Lung (tissue), 11 donors: ENCODE measurements at regions not wholly inside any gene's neighbourhood (a gene's known extent, or its start where the extent isn't known, plus 50 kb on each side); places are given as distances from the start of the nearest gene placed in this dataset.

ENCODE experiments used
- ATAC-seq: fragments of 200-7000 bp; cut with Tn5 transposase; one replicate; pipeline ENCODE4 v1.9.1; 2020; ENCODE audit warnings: moderate number of reproducible peaks; ENCODE audit not compliant: insufficient read depth, low FRiP score
- DNase-seq, 3 donors: peaks; one replicate each; pipeline ENCODE4 v3.0.0-alpha.2; 2013 to 2017
- H3K27ac ChIP-seq, 2 donors: one replicate each; pipeline ENCODE4 v1.5.1; 2013; ENCODE audit warnings: mild to moderate bottlenecking in 2 of 2, moderate library complexity in 2 of 2, control low read depth in 1 of 2, inconsistent platforms in 1 of 2, low read depth in 1 of 2, low read length in 1 of 2
- H3K27me3 ChIP-seq, 3 donors: one replicate each; pipeline ENCODE4 v1.5.1; 2013; ENCODE audit warnings: low read length in 2 of 3; ENCODE audit not compliant: control insufficient read depth in 3 of 3, insufficient read depth in 3 of 3
- H3K36me3 ChIP-seq, 4 donors: one replicate each; pipeline ENCODE4 v1.5.1; 2013; ENCODE audit warnings: low read length in 4 of 4, mild to moderate bottlenecking in 1 of 4, moderate library complexity in 1 of 4; ENCODE audit not compliant: control insufficient read depth in 4 of 4, insufficient read depth in 4 of 4
- H3K4me1 ChIP-seq, 5 donors: one replicate each; pipeline ENCODE4 v1.5.1; 2013; ENCODE audit warnings: low read length in 5 of 5, mild to moderate bottlenecking in 2 of 5, moderate library complexity in 1 of 5; ENCODE audit not compliant: control insufficient read depth in 5 of 5, insufficient read depth in 5 of 5
- H3K4me3 ChIP-seq: one replicate; pipeline ENCODE4 v1.5.1; 2013; ENCODE audit warnings: mild to moderate bottlenecking, control low read depth, moderate library complexity
- H3K9ac ChIP-seq, 2 donors: one replicate each; pipeline ENCODE4 v1.5.1; 2013; ENCODE audit warnings: low read length in 2 of 2, control low read depth in 1 of 2; ENCODE audit not compliant: insufficient read depth in 1 of 2
- H3K9me3 ChIP-seq, 4 donors: one replicate each; pipeline ENCODE4 v1.5.1; 2013; ENCODE audit warnings: low read length in 3 of 4, mild to moderate bottlenecking in 1 of 4, moderate library complexity in 1 of 4; ENCODE audit not compliant: control insufficient read depth in 4 of 4, insufficient read depth in 3 of 4
- WGBS, 2 donors: extraction: QIAGEN DNeasy Blood & Tissue Kit; methylation state at CpG; one replicate each; pipeline ENCODE4 v1.1.7; 2013; 5-methylcytosine and 5-hydroxymethylcytosine counted together
- TF ChIP-seq, protein P1 (sequence below): IDR thresholded peaks from 2 replicates; pipeline ENCODE4 v1.5.1; 2012; ENCODE audit warnings: mild to moderate bottlenecking; ENCODE audit errors: control extremely low read depth, extremely low read depth
- donor health status: control.
- donor health status: control.
- donor health status: Bipolar disorder and iron deficiency.
- donor health status: healthy.
- donor health status: DM: yes; HTN: yes; CAD: no.

DNA sequence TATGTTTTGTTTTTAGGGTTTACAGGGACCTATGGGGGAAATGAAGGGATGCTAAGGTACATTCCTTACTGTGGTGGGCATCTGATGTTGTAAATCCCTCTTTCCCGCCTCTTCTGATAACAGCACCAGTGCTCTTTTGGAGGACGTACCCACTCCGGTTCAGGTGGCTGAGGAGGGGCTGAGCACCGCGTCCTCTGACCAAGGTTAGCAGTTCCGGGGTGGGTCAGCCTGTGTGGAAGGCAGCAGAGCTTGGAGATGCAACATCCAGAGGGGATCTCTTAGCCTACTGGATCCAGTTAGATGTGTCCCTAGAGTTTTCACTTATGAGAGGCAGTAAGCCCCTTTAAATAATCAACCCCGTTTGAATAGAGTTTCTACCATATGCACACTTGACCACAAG, 135.3 kb upstream of the KCNG1 start:
- no peak overlapping the region for H3K9ac ChIP-seq
- DNase-seq = no peak
- TF ChIP-seq, protein P1, sequence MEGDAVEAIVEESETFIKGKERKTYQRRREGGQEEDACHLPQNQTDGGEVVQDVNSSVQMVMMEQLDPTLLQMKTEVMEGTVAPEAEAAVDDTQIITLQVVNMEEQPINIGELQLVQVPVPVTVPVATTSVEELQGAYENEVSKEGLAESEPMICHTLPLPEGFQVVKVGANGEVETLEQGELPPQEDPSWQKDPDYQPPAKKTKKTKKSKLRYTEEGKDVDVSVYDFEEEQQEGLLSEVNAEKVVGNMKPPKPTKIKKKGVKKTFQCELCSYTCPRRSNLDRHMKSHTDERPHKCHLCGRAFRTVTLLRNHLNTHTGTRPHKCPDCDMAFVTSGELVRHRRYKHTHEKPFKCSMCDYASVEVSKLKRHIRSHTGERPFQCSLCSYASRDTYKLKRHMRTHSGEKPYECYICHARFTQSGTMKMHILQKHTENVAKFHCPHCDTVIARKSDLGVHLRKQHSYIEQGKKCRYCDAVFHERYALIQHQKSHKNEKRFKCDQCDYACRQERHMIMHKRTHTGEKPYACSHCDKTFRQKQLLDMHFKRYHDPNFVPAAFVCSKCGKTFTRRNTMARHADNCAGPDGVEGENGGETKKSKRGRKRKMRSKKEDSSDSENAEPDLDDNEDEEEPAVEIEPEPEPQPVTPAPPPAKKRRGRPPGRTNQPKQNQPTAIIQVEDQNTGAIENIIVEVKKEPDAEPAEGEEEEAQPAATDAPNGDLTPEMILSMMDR = no peak

DNA sequence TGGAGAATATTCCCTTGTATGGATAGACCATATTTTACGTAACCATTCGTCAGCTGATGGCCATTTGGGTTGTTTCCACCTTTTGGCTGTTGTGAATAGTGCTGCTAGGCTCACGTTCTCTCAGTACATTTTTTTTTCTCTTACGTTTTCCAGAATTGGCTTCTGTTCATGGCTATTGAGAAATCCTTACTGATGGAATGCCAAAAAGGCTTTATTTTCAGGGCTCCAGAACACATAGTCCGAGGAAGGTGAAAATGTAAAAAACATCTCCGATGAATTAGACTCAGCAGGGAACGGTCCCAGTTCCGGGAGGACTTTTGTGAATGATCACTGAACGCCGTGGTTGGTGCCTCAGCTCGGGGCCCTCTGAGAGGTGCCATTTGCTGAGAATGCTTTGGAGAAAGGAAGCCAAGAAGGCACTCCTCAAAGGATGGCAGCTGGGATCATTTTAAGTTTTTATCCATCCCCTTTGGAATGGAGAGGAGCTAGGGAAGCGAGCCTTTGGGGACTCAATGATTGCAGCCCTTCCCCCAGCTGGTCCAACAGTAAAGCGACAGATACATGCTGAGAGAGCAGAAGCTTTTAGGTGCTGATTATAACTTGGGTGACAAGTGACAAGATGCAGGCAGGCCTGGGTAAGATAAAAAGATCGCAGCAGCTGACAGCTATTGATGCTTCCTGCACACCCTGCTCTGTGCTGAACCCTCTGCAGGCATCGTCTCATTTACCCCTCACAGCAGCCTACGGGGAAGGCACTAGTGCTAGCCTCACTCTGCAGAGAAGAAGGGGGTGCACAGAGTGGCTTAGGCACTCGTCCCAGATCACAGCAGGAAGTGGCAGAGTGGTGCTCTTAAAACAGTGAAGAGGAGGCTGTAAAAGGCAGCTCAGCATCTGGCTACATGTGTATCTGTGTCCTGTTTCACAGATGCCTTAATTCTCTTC, 133.4 kb upstream of the KCNG1 start:
- no peaks in the 10 kb centered on the region for H3K36me3 ChIP-seq
- H3K27ac ChIP-seq = no peak overlapping the region
- H3K4me1 ChIP-seq = peaks cover 0 to 12% (median 0%) of the 10 kb centered on the region in 5 donors
- 35 to 46% methylated on average over 17 of the region's 17 CpGs for WGBS, 2 donors
- TF ChIP-seq, protein P1 = no peak
- no peak for ATAC-seq
- peak overlapping the region in 1 of 2 donors; percentile 33 for H3K9ac ChIP-seq
- H3K4me3 ChIP-seq = no peak overlapping the region
- peak; percentile 68 to 94 (median 85) for DNase-seq
- H3K27me3 ChIP-seq = peaks cover 0 to 2% (median 0%) of the 10 kb centered on the region in 3 donors
- H3K9me3 ChIP-seq = peaks cover 0 to 6% (median 1%) of the 10 kb centered on the region in 4 donors

More for the DNA sequence above, 135.3 kb upstream of the KCNG1 start:
- H3K27ac ChIP-seq = no peak overlapping the region
- WGBS, 2 donors = 76 to 89% methylated on average over 7 of the region's 7 CpGs
- no peaks in the 10 kb centered on the region for H3K36me3 ChIP-seq
- peaks cover 0 to 2% (median 0%) of the 10 kb centered on the region in 3 donors for H3K27me3 ChIP-seq
- no peak for ATAC-seq
- peaks cover 0 to 7% (median 1%) of the 10 kb centered on the region in 4 donors for H3K9me3 ChIP-seq
- H3K4me1 ChIP-seq = peaks cover 0 to 12% (median 0%) of the 10 kb centered on the region in 5 donors
- H3K4me3 ChIP-seq = no peak overlapping the region

DNA sequence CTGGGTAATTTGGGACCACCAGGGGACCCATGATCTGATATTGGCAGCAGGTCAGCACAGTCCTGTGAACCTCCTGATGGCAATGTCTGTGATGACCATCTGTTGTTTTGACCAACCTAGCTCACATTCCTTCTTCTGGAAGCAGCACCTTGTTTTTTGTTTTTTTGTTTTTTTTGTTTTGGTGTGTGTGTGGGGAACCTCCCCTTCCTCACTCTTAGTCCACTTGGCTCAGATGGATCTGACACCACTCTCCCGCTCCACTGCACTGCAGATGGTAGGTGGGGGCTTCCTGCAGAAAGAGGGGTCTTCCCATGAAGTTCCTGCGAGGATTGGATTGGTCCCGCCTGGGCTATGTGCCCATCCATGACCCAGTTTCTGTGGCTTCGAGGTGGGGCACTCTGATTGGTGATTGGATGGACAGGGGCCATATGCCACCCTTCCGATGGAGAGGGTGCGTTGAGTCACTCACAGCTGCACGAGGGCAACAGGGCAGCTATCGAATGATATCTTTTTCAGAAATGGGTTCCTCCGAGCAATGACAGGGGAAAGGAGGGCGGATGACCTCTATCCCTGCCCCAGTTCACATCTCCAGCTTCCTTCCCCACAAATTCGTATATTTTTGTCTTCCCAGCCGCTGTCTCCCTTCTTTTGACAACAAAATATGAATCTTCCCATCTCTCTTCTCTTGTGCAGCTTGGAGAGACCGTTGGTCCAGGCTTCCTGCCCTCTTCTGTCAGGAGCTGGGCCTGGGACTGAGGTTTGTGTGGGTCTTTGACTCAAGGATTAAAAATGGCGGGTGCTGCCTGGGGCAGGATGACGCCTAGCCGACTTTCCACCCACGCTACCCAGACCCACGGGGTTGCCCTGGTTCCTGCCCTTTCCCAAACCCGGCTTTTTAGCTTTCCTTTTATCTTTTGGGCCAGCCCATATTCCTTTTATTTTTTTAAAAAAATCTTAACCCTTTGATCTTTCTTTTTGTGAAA, 132.1 kb upstream of the KCNG1 start:
- ATAC-seq = no peak
- H3K9ac ChIP-seq = no peak overlapping the region
- H3K27ac ChIP-seq = no peak overlapping the region
- no peak for DNase-seq
- no peaks in the 10 kb centered on the region for H3K9me3 ChIP-seq
- peaks cover 0 to 12% (median 0%) of the 10 kb centered on the region in 5 donors for H3K4me1 ChIP-seq
- TF ChIP-seq, protein P1 = no peak
- WGBS, 2 donors = 85 to 92% methylated on average over 19 of the region's 19 CpGs
- H3K27me3 ChIP-seq = peaks cover 0 to 2% (median 0%) of the 10 kb centered on the region in 3 donors
- no peaks in the 10 kb centered on the region for H3K36me3 ChIP-seq
- H3K4me3 ChIP-seq = no peak overlapping the region
